Mammary epithelial cell (primary cell): ENCODE measurements at regions not wholly inside any gene's neighbourhood (a gene's known extent, or its start where the extent isn't known, plus 50 kb on each side); places are given as distances from the start of the nearest gene placed in this dataset.

Experiments used
- EZH2 ChIP-seq: IDR thresholded peaks from 2 replicates; pipeline ENCODE4 v1.6.1; 2012; ENCODE audit warnings: low read length, inconsistent platforms, borderline replicate concordance
- TF ChIP-seq, protein P1 (sequence below), 2 donors: IDR thresholded peaks in 1 of 2; conservative IDR thresholded peaks in 1 of 2; 2 replicates each; pipeline ENCODE4 v1.5.1; 2011 to 2012; ENCODE audit warnings: inconsistent platforms in 2 of 2, low read length in 2 of 2, mild to moderate bottlenecking in 2 of 2, control low read depth in 1 of 2, low read depth in 1 of 2; ENCODE audit not compliant: insufficient read depth in 1 of 2; ENCODE audit errors: extremely low read depth in 1 of 2

DNA sequence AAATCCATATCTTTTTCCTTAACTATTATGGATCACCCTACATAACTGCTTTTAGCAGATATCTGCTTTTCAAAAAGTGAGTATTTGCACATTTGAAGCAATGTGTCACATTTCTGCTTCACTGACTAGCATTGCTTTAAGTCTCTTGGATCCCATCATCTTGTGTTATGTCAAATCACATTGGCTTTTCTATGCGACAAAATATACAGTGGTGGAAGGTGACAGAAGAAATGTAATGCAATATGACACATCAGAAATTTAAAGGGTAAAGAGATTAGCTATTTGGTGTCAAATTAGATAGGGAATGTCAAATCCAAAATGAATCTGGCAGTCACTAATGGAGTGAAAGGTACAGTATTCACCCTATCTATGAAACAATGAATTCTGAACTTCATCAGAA is 1282.1 kb upstream of the PCDH20 start:
- TF ChIP-seq, protein P1, sequence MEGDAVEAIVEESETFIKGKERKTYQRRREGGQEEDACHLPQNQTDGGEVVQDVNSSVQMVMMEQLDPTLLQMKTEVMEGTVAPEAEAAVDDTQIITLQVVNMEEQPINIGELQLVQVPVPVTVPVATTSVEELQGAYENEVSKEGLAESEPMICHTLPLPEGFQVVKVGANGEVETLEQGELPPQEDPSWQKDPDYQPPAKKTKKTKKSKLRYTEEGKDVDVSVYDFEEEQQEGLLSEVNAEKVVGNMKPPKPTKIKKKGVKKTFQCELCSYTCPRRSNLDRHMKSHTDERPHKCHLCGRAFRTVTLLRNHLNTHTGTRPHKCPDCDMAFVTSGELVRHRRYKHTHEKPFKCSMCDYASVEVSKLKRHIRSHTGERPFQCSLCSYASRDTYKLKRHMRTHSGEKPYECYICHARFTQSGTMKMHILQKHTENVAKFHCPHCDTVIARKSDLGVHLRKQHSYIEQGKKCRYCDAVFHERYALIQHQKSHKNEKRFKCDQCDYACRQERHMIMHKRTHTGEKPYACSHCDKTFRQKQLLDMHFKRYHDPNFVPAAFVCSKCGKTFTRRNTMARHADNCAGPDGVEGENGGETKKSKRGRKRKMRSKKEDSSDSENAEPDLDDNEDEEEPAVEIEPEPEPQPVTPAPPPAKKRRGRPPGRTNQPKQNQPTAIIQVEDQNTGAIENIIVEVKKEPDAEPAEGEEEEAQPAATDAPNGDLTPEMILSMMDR (conservative IDR thresholded peaks at IDR 0.05 in 1 of 2, IDR thresholded peaks at IDR 0.05 in 1 of 2; ENCODE audit: extremely low read depth in 1 of 2, insufficient read depth in 1 of 2, low read depth in 1 of 2, low read length in 2 of 2), result no peak
- no peak for TF ChIP-seq EZH2
